SK-N-SH treated with all-trans-retinoic acid at 6 μM for 48 hours (cell line): ENCODE measurements at regions not wholly inside any gene's neighbourhood (a gene's known extent, or its start where the extent isn't known, plus 50 kb on each side); places are given as distances from the start of the nearest gene placed in this dataset.

ENCODE experiments used
- ARNTL ChIP-seq: fragments of 450-650 bp; formaldehyde crosslinking; IDR thresholded peaks from 2 replicates; pipeline ENCODE4 v1.5.0; 2020; ENCODE audit warnings: low read depth, mild to moderate bottlenecking, moderate library complexity, borderline replicate concordance
- PATZ1 ChIP-seq: fragments of 250-450 bp; sonication (Bioruptor Pico); IDR thresholded peaks from 2 replicates; pipeline ENCODE4 v1.8.0; 2020; ENCODE audit warnings: mild to moderate bottlenecking, moderate library complexity, borderline replicate concordance
- PPARA ChIP-seq: fragments of 250-450 bp; sonication (Bioruptor Pico); IDR thresholded peaks from 2 replicates; pipeline ENCODE4 v1.5.0; 2020; ENCODE audit warnings: mild to moderate bottlenecking, borderline replicate concordance
- SNAI2 ChIP-seq: fragments of 250-450 bp; sonication (Bioruptor Pico); IDR thresholded peaks from 2 replicates; pipeline ENCODE4 v1.5.0; 2020; ENCODE audit warnings: mild to moderate bottlenecking, moderate library complexity
- ZC3H10 ChIP-seq: fragments of 250-450 bp; sonication (Bioruptor Pico); IDR thresholded peaks from 2 replicates; pipeline ENCODE4 v1.5.1; 2021; ENCODE audit warnings: mild to moderate bottlenecking, moderate library complexity
- ZFP3 ChIP-seq: fragments of 250-450 bp; sonication (Bioruptor Pico); IDR thresholded peaks from 2 replicates; pipeline ENCODE4 v1.5.0; 2020; ENCODE audit warnings: mild to moderate bottlenecking, moderate library complexity
- ZNF565 ChIP-seq: fragments of 450-650 bp; formaldehyde crosslinking; conservative IDR thresholded peaks from 2 replicates; pipeline ENCODE4 v1.5.0; 2020; ENCODE audit warnings: low read depth, mild to moderate bottlenecking, moderate library complexity
- TF ChIP-seq, protein P1 (sequence below): fragments of 250-450 bp; sonication (Bioruptor Pico); IDR thresholded peaks from 2 replicates; pipeline ENCODE4 v1.5.0; 2020; ENCODE audit warnings: mild to moderate bottlenecking, moderate library complexity

DNA sequence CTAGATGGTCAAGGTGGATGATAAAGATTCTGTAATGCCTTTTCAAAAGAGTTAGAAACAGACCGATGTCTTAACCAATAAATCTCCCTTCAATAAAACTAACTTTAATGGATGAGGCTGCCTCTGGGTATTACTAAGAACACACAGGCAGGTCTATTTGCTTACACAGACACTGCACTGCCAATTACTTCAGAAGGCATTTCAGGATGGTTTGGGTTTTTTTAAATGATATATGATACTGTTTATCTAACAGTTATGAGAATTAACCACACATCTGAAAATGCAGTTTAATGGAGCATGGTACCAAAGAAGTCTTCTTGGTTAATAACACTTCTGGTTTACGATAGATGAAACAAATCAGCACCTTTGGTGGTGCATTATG lies 367.9 kb upstream of the GRAMD2B start:
- TF ChIP-seq ARNTL (CRISPR knock-in tag) (no peak), ZNF565 (no peak), PATZ1 (CRISPR knock-in tag) (no peak), PPARA (CRISPR knock-in tag) (no peak), ZC3H10 (CRISPR knock-in tag) (no peak), SNAI2 (no peak), ZFP3 (CRISPR knock-in tag) (no peak)
- TF ChIP-seq, protein P1, sequence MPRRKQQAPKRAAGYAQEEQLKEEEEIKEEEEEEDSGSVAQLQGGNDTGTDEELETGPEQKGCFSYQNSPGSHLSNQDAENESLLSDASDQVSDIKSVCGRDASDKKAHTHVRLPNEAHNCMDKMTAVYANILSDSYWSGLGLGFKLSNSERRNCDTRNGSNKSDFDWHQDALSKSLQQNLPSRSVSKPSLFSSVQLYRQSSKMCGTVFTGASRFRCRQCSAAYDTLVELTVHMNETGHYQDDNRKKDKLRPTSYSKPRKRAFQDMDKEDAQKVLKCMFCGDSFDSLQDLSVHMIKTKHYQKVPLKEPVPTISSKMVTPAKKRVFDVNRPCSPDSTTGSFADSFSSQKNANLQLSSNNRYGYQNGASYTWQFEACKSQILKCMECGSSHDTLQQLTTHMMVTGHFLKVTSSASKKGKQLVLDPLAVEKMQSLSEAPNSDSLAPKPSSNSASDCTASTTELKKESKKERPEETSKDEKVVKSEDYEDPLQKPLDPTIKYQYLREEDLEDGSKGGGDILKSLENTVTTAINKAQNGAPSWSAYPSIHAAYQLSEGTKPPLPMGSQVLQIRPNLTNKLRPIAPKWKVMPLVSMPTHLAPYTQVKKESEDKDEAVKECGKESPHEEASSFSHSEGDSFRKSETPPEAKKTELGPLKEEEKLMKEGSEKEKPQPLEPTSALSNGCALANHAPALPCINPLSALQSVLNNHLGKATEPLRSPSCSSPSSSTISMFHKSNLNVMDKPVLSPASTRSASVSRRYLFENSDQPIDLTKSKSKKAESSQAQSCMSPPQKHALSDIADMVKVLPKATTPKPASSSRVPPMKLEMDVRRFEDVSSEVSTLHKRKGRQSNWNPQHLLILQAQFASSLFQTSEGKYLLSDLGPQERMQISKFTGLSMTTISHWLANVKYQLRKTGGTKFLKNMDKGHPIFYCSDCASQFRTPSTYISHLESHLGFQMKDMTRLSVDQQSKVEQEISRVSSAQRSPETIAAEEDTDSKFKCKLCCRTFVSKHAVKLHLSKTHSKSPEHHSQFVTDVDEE (CRISPR knock-in tag): no peak
